NOMO-1 treated with DMSO at 0.1 percent for 48 hours (cell line): ENCODE measurements at regions not wholly inside any gene's neighbourhood (a gene's known extent, or its start where the extent isn't known, plus 50 kb on each side); places are given as distances from the start of the nearest gene placed in this dataset.
A peak's percentile ranks its signal among the peaks of the same experiment; 100 is the strongest.
"Not testable (repeated sequence)": the region's sequence is repeated elsewhere in the genome, so short reads cannot be mapped to it uniquely, and the experiment has no call there.

Source experiments
- DNase-seq: peaks from one replicate; lab custom pipeline; 2025; ENCODE audit not compliant: unreplicated experiment; lab: John Stamatoyannopoulos, UW

- no peak for DNase-seq
Measured at GRCh38 chr15:46088486-46089445, 453.9 kb downstream of the SQOR start.

GRCh38 chr15:46089467-46089935 lies 454.7 kb downstream of the SQOR start:
- DNase-seq = no peak

- DNase-seq = peak; percentile 21
Measured at GRCh38 chr15:46091860-46092450, 457.1 kb downstream of the SQOR start.

- not testable (repeated sequence) for DNase-seq
Measured at GRCh38 chr15:46098006-46098405, 463.2 kb downstream of the SQOR start.

- DNase-seq = no peak
Measured at GRCh38 chr15:46110755-46111154, 475.9 kb downstream of the SQOR start.

GRCh38 chr15:46111730-46112129 lies 476.9 kb downstream of the SQOR start:
- DNase-seq = no peak

- no peak for DNase-seq
Measured at GRCh38 chr15:46117071-46117470, 482.2 kb downstream of the SQOR start.

GRCh38 chr15:46120713-46121112 lies 485.9 kb downstream of the SQOR start:
- DNase-seq = peak; percentile 61

GRCh38 chr15:46121441-46121840 lies 486.6 kb downstream of the SQOR start:
- DNase-seq = no peak

- DNase-seq = peak; percentile 18
Measured at GRCh38 chr15:46126581-46126980, 491.8 kb downstream of the SQOR start.

GRCh38 chr15:46127361-46127874 lies 492.6 kb downstream of the SQOR start:
- DNase-seq = no peak

- no peak for DNase-seq
Measured at GRCh38 chr15:46129145-46129544, 494.3 kb downstream of the SQOR start.

- no peak for DNase-seq
Measured at GRCh38 chr15:46131876-46132275, 497.0 kb downstream of the SQOR start.

GRCh38 chr15:46137443-46137842 lies 502.6 kb downstream of the SQOR start:
- DNase-seq = no peak

- DNase-seq = no peak
Measured at GRCh38 chr15:46146002-46146401, 511.2 kb downstream of the SQOR start.

- no peak for DNase-seq
Measured at GRCh38 chr15:46146915-46147314, 512.1 kb downstream of the SQOR start.

GRCh38 chr15:46151786-46152185 lies 517.0 kb downstream of the SQOR start:
- DNase-seq = no peak

- DNase-seq = no peak
Measured at GRCh38 chr15:46166750-46167149, 531.9 kb downstream of the SQOR start.

GRCh38 chr15:46170326-46170725 lies 535.5 kb downstream of the SQOR start:
- DNase-seq = no peak

- peak; percentile 53 for DNase-seq
Measured at GRCh38 chr15:46174122-46174521, 539.3 kb downstream of the SQOR start.

- DNase-seq = no peak
Measured at GRCh38 chr15:46177219-46177618, 542.4 kb downstream of the SQOR start.

GRCh38 chr15:46178138-46178537 lies 543.3 kb downstream of the SQOR start:
- no peak for DNase-seq
